GM18909 (cell line): ENCODE measurements at regions not wholly inside any gene's neighbourhood (a gene's known extent, or its start where the extent isn't known, plus 50 kb on each side); places are given as distances from the start of the nearest gene placed in this dataset.
A peak's percentile ranks its signal among the peaks of the same experiment; 100 is the strongest.

ENCODE experiments used
- ATAC-seq: cut with Tn5 transposase; IDR thresholded peaks from one replicate; pipeline ENCODE4 v1.9.1; 2021; ENCODE audit warnings: mild to moderate bottlenecking; ENCODE audit not compliant: unreplicated experiment, poor library complexity

GRCh38 chr7:22566592-22566991 lies 66.6 kb upstream of the STEAP1B start:
- no peak for ATAC-seq

DNA sequence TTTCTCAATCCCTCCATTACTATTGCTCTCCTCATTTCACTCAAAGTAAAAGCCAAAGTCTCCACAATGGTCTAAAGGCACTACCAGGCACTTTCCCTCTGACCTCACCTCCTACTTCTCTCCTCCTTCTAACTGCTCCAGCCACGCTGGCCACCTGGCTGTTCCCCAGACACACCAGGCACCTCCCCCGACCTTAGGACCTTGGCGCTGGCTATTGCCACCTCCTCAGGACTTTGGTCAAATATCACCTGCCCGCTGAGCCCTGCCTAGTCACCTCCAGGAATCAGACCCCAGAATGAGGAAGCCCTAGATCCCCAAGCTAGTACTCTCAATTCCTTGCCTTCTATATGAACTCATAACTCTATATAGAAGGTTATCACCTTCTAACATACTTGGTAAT lies 66.2 kb upstream of the STEAP1B start:
- ATAC-seq = no peak

GRCh38 chr7:22565315-22565811 lies 65.4 kb upstream of the STEAP1B start:
- ATAC-seq = no peak

GRCh38 chr7:22564511-22565045 lies 64.6 kb upstream of the STEAP1B start:
- ATAC-seq = no peak

DNA sequence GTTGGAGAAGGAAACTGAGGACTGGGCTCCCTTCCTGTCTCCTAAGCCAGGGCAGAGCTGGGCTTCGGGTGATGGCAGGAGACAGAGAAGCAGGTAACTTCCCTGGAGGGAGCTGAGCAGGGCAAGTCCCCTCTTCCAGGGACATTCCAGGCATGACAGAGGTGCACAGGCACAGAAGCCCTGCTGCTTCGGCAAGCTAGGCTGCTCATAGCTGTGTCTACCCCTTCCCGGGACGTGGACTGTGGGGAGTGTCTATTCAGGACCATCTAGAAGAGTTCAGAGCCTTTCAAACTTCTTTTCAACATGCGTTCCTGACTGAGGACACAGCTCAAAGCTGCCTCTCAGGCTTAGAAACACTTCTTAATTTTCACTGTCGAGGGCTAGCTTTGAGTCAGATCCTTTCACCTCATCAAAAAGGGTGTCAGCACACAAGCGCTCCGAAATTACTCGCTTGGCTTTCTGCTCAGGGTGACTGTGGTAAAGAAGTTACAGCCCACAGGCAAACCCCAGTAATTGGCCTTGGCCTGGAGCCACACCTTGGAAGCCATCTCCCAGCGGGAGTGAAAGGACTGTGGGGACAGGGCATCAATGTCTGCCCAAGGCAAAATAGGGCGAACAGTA lies 63.7 kb upstream of the STEAP1B start:
- ATAC-seq = no peak

DNA sequence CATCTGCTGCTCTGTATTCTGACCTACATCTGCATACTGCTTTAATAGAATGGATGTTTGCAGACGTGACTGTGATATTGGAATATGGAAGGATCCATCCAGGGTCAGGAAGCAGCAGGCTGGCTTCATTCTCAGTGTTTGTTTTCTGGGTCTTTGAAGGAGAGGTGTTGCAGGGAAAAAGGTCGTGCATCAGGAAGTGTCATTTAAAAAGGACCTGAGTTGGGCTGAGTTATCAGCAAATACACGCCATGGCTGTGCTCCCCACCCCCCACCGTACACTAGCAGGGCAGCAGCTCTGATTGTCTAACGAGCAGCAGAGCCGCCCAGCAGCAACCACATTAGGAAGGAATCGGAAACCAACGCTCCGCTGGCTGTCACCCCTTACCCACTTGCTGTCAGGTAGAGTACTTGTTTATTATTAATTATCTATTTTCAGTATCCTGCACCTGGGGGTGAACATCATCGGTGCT lies 63.1 kb upstream of the STEAP1B start:
- ATAC-seq = no peak

DNA sequence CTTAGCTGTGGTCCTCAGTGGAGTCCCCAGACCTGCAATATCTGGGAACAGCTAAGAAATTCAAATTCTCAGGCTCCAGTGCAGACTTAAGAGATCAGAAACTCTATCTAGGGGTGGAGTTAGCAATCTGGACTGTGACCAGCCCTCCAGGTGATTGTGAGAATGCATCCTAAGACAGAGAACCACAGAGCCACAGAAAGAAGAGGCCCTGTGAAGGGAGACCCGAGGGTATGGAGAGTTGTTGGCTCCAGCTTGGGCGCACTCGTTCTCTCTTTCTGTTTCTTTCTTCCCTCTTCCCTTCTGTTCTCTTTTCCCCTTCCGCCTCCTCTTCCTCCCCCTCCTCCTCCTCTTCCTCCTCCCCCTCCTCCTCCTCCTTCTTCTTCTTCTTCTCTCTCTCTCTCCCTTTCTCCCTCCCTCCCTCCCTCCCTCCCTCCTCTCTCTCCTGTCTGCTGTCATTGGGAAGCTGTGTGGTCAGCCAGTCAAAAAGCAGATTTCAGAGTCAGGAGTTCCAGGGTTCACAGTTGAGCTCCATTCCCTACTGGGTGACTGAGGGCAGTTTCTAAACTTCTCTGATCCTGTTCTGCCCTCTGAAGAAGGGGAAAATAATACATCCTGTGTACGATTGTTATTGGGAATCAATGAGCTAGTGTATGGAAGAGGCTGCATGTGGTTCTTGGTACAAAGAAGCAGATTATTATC lies 62.1 kb upstream of the STEAP1B start:
- peak; percentile 35 for ATAC-seq

DNA sequence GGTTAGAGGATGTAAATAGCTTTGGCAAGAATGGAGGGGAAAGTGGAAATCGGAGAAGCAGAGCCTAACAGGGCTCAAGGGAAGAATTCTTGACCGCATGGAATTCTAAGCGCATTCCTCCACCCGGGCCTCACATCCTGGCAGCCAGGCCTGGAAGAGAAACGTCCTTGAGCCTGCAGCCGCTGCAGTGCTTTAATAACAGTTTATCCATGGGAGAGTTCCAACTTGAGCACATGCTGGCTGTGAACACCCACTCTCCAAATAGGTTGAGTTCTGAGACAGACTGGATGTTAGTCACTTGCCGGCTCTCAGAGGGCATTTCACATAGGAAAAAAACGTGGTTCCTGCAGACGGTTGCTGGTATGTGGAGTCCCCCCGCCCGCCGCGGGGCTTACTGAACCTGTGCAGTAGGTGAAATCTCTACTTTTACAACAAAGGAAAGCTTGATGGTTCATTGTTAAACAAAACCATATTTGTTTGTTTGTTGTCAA lies 61.4 kb upstream of the STEAP1B start:
- ATAC-seq = no peak

DNA sequence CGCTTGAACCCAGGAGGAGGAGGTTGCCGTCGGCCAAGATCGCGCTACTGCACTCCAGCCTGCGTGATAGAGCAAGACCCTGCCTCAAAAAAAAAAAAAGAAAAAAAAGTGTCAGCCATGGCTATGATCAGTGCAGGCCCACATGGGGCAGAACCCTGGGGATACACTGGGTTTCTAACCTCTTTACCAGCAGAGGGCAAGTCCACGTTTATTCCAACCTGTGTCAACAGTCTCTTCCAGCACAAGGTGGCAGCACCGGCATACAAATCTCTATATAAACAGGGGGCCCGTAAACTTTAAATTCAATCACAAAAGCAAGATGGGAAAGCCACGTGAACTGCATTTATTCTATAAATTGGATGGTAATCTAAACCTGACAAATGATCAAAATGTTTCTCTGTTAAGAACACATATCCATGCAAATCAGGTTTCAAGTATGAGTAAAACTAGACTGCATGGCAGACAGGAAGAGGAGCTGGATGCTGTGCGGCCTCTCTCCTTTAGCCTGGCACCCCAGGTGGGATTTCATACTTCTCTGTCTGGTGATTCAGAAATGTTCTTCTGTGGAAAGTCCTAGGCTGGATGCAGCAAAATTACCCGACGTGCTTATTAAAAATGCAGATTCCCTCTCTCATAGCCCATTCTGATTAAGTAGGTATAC lies 60.0 kb upstream of the STEAP1B start:
- ATAC-seq = peak; percentile 62

DNA sequence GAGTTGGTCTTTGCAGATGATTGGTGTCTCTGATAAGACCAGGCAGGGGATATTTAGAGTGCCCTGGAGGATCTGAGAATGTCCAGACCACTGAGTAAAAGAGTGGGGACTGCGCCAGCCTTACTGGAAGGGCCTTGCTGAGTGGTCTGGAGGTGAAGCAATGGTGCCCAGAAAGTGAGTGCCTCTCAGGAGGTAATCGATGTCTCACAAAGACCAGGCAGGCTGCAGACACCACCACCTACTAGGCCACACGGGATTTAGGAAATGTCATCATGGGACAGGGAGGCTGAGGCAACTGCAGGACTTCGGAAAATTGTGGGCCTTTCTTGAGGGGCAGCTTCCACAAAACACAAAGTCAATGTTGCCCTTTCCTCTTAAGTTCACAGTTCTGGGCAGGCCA lies 57.2 kb upstream of the STEAP1B start:
- ATAC-seq = no peak

- no peak for ATAC-seq
Observed at GRCh38 chr7:22555476-22555875, 55.5 kb upstream of the STEAP1B start.

DNA sequence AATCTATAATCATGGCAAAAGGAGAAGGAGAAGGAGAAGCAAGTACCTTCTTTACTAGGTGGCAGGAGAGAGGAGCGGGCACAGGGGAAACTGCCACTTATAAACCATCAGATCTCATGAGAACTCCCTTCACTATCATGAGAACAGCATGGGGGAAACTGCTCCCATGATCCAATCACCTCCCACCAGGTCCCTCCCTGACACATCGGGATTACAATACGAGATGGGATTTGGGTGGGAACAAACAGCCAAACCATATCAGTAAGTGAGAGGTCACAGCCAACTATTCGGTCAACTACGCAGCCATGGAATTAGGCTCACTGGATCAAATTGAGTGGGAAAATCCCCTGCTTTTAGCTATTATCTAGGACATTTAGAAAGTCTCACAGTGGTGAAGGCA lies 54.2 kb upstream of the STEAP1B start:
- no peak for ATAC-seq

GRCh38 chr7:22551768-22552513 lies 52.0 kb upstream of the STEAP1B start:
- peak; percentile 86 for ATAC-seq

DNA sequence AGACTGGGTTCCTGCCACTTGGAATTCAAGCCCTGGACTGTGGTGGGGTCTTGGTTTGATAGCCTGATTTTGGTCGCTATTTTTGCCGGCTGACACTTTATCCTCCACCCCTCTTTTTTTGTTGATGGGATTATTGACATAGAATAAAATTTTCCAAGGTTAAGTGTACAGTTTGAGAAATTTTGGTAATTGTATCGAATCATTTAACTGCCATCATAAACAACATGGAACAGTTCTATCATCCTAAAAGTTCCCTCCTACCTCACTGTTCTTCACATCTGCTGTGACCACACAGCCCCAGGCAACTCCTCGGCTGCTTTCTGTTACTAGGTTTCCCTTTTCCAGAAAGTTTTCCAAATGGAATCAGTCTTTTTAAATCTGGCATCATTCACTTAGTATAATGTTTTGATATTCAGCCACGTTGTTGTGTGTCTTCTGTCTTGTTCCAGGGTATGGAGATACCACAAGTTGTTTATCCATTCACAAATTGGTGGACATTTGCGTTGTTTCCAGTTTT lies 50.6 kb upstream of the STEAP1B start:
- ATAC-seq = no peak

DNA sequence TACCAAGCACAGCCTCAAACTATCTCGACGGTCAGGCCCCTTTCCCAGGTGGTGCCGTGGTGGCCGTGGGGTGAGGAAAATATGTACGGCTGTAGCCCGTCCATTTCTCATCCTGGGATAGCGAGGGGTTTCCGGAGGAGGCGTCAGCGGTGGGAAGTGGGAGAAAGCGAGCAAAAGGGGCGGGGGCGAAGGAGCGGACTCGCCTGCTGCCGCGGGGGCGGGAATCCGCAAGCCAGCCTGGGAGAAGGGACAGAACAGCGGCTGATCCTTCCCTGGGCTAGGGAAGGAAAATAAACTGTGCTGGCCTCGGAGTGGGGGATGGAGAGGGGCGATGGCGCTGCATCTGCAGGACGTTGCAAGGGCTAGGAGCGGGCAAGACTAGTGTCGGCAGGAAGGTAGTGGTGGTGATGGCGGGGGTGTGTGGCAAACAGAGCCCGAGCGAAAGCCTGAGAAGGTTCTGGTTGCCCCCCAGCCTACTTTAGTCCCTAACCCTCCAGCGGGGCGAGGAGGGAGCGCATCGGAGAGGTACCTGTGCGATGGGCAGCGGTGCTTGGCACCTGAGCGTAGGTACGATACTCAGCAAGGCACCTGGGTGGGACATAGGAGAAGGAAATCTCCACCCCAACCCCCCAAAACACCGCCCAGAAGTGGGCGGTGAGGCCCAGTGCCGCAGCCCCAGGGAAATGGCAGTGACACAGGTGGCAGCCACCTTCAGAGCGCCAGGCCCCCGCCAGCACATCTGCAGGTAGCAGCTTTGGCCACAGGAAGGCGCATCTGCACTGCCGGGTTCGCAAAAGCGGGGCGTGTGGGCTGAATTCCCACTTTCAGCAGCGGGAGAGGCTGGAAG lies 49.9 kb upstream of the STEAP1B start:
- ATAC-seq = peak; percentile 41
